HEK293 (cell line): ENCODE measurements at regions not wholly inside any gene's neighbourhood (a gene's known extent, or its start where the extent isn't known, plus 50 kb on each side); places are given as distances from the start of the nearest gene placed in this dataset.

Experiments used
- CTCF ChIP-seq: fragments of 450-650 bp; formaldehyde crosslinking; IDR thresholded peaks from 2 replicates; pipeline ENCODE4 v1.5.1; 2016; ENCODE audit warnings: missing biosample characterization, missing genetic modification characterization
- HOXA7 ChIP-seq: sonication (generic); formaldehyde crosslinking; IDR thresholded peaks from 2 replicates; pipeline ENCODE4 v1.8.1; 2022; ENCODE audit warnings: missing genetic modification reagents, borderline replicate concordance
- PRDM1 ChIP-seq: fragments of 450-650 bp; formaldehyde crosslinking; IDR thresholded peaks from 2 replicates; pipeline ENCODE4; 2016; ENCODE audit warnings: missing biosample characterization, missing genetic modification characterization
- ZNF140 ChIP-seq: fragments of 450-650 bp; formaldehyde crosslinking; IDR thresholded peaks from 2 replicates; pipeline ENCODE4 v1.5.1; 2016; ENCODE audit warnings: missing biosample characterization, missing genetic modification characterization
- ZNF830 ChIP-seq: fragments of 450-650 bp; IDR thresholded peaks from 2 replicates; pipeline ENCODE4 v1.5.0; 2018; ENCODE audit warnings: missing biosample characterization, missing genetic modification characterization, low read depth, mild to moderate bottlenecking, moderate library complexity

DNA sequence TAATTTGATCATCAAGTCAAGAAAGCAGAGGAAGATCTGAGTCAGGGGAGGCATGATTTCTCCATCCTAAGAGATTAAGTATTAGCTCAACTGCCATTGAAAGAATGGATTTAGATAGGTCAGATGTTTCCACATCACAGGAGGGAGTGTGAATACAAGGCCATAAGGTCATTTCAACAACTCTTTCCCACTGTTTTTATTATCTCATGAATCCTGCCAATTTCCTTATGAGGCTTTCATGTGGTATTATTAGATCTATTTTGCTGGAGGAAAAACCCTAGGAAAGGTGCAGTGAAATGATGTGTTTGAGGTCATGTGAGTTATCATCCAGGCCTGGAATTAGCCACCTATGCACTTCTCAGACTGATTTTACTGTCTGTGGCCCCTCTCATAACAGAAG, 269.0 kb downstream of the NOVA1 start:
- no peak for TF ChIP-seq HOXA7 (CRISPR knock-in tag)
- TF ChIP-seq CTCF (tag by site-specific recombination), result no peak
- no peak for TF ChIP-seq PRDM1 (tag by site-specific recombination)
- no peak for TF ChIP-seq ZNF830 (tag by site-specific recombination)
- no peak for TF ChIP-seq ZNF140 (tag by site-specific recombination)
